Activated T-cell treated with anti-CD3 and anti-CD28 coated beads, Interleukin-2, amount 50 U/mL, for 24 hours (primary cell): ENCODE measurements at regions not wholly inside any gene's neighbourhood (a gene's known extent, or its start where the extent isn't known, plus 50 kb on each side); places are given as distances from the start of the nearest gene placed in this dataset.

ENCODE experiments used
- DNase-seq: peaks from one replicate; pipeline ENCODE4 v3.0.0-alpha.2; 2020
- H3K27ac Mint-ChIP-seq: 2 replicates; pipeline ENCODE4 v1.8.0; 2020; ENCODE audit warnings: mild to moderate bottlenecking, mixed read lengths
- H3K27me3 Mint-ChIP-seq: 2 replicates; pipeline ENCODE4 v1.8.0; 2020; ENCODE audit warnings: mixed read lengths
- H3K36me3 Mint-ChIP-seq: 2 replicates; pipeline ENCODE4 v1.8.0; 2020; ENCODE audit warnings: low read depth, mixed read lengths
- H3K4me1 Mint-ChIP-seq: 2 replicates; pipeline ENCODE4 v1.8.0; 2020; ENCODE audit warnings: low read depth, mixed read lengths
- H3K4me3 Mint-ChIP-seq: 2 replicates; pipeline ENCODE4 v1.8.0; 2020; ENCODE audit warnings: mild to moderate bottlenecking, moderate library complexity, mixed read lengths
- H3K9me3 Mint-ChIP-seq: 2 replicates; pipeline ENCODE4 v1.8.0; 2020; ENCODE audit warnings: mixed read lengths

- H3K27ac Mint-ChIP-seq = no peak overlapping the region
Measured at GRCh38 chr4:106522839-106523238, 154.3 kb upstream of the GIMD1 start.

GRCh38 chr4:106512706-106513105 is 144.1 kb upstream of the GIMD1 start:
- Mint-ChIP-seq H3K36me3 (no peaks in the 10 kb centered on the region), H3K9me3 (peaks cover 3% of the 10 kb centered on the region), H3K4me3 (no peak overlapping the region), H3K27me3 (no peaks in the 10 kb centered on the region), H3K27ac (no peak overlapping the region), H3K4me1 (no peaks in the 10 kb centered on the region)
- no peak for DNase-seq

More at GRCh38 chr4:106522839-106523238, 154.3 kb upstream of the GIMD1 start:
- Mint-ChIP-seq H3K27me3 (peaks cover 3% of the 10 kb centered on the region), H3K36me3 (no peaks in the 10 kb centered on the region), H3K9me3 (no peaks in the 10 kb centered on the region), H3K4me1 (no peaks in the 10 kb centered on the region), H3K4me3 (no peak overlapping the region)
- no peak for DNase-seq

GRCh38 chr4:106507440-106507839 is 138.9 kb upstream of the GIMD1 start:
- no peak overlapping the region for H3K27ac Mint-ChIP-seq
- peaks cover 7% of the 10 kb centered on the region for H3K27me3 Mint-ChIP-seq
- DNase-seq = no peak
- no peak overlapping the region for H3K4me3 Mint-ChIP-seq
- no peaks in the 10 kb centered on the region for H3K9me3 Mint-ChIP-seq
- H3K36me3 Mint-ChIP-seq = no peaks in the 10 kb centered on the region
- H3K4me1 Mint-ChIP-seq = no peaks in the 10 kb centered on the region

GRCh38 chr4:106503116-106504050 is 134.8 kb upstream of the GIMD1 start:
- Mint-ChIP-seq H3K36me3 (no peaks in the 10 kb centered on the region), H3K27ac (no peak overlapping the region), H3K9me3 (no peaks in the 10 kb centered on the region), H3K4me1 (peaks cover 4% of the 10 kb centered on the region), H3K27me3 (peaks cover 16% of the 10 kb centered on the region), H3K4me3 (no peak overlapping the region)
- no peak for DNase-seq

- Mint-ChIP-seq H3K27ac (no peak overlapping the region), H3K4me3 (no peak overlapping the region), H3K4me1 (peaks cover 4% of the 10 kb centered on the region), H3K27me3 (peaks cover 16% of the 10 kb centered on the region), H3K36me3 (no peaks in the 10 kb centered on the region), H3K9me3 (no peaks in the 10 kb centered on the region)
- peak; percentile 50 for DNase-seq
Measured at GRCh38 chr4:106502106-106502699, 133.6 kb upstream of the GIMD1 start.

GRCh38 chr4:106497271-106497670 is 128.7 kb upstream of the GIMD1 start:
- no peak overlapping the region for H3K27ac Mint-ChIP-seq
- no peak overlapping the region for H3K4me3 Mint-ChIP-seq
- H3K4me1 Mint-ChIP-seq = peaks cover 3% of the 10 kb centered on the region
- no peaks in the 10 kb centered on the region for H3K36me3 Mint-ChIP-seq
- peaks cover 9% of the 10 kb centered on the region for H3K27me3 Mint-ChIP-seq
- no peak for DNase-seq
- H3K9me3 Mint-ChIP-seq = no peaks in the 10 kb centered on the region

GRCh38 chr4:106496061-106496460 is 127.5 kb upstream of the GIMD1 start:
- no peaks in the 10 kb centered on the region for H3K36me3 Mint-ChIP-seq
- no peaks in the 10 kb centered on the region for H3K4me1 Mint-ChIP-seq
- no peak for DNase-seq
- H3K27ac Mint-ChIP-seq = no peak overlapping the region
- H3K4me3 Mint-ChIP-seq = no peak overlapping the region
- H3K9me3 Mint-ChIP-seq = peaks cover 3% of the 10 kb centered on the region
- H3K27me3 Mint-ChIP-seq = no peaks in the 10 kb centered on the region

- no peak overlapping the region for H3K4me3 Mint-ChIP-seq
- no peak for DNase-seq
- H3K36me3 Mint-ChIP-seq = no peaks in the 10 kb centered on the region
- peaks cover 3% of the 10 kb centered on the region for H3K9me3 Mint-ChIP-seq
- no peaks in the 10 kb centered on the region for H3K27me3 Mint-ChIP-seq
- no peak overlapping the region for H3K27ac Mint-ChIP-seq
- no peaks in the 10 kb centered on the region for H3K4me1 Mint-ChIP-seq
Measured at GRCh38 chr4:106495476-106495875, 126.9 kb upstream of the GIMD1 start.

GRCh38 chr4:106494066-106494465 is 125.5 kb upstream of the GIMD1 start:
- H3K27ac Mint-ChIP-seq = no peak overlapping the region
- peaks cover 3% of the 10 kb centered on the region for H3K9me3 Mint-ChIP-seq
- no peak for DNase-seq
- H3K4me3 Mint-ChIP-seq = no peak overlapping the region
- no peaks in the 10 kb centered on the region for H3K36me3 Mint-ChIP-seq
- H3K4me1 Mint-ChIP-seq = no peaks in the 10 kb centered on the region
- no peaks in the 10 kb centered on the region for H3K27me3 Mint-ChIP-seq

- H3K9me3 Mint-ChIP-seq = peaks cover 3% of the 10 kb centered on the region
- no peaks in the 10 kb centered on the region for H3K36me3 Mint-ChIP-seq
- no peak for DNase-seq
- no peak overlapping the region for H3K27ac Mint-ChIP-seq
- no peak overlapping the region for H3K4me3 Mint-ChIP-seq
- H3K4me1 Mint-ChIP-seq = no peaks in the 10 kb centered on the region
- peaks cover 1% of the 10 kb centered on the region for H3K27me3 Mint-ChIP-seq
Measured at GRCh38 chr4:106493086-106493485, 124.5 kb upstream of the GIMD1 start.

GRCh38 chr4:106486533-106486932 is 118.0 kb upstream of the GIMD1 start:
- H3K4me1 Mint-ChIP-seq = no peaks in the 10 kb centered on the region

GRCh38 chr4:106481801-106482200 is 113.2 kb upstream of the GIMD1 start:
- no peak for DNase-seq
- Mint-ChIP-seq H3K4me3 (no peak overlapping the region), H3K27me3 (peaks cover 7% of the 10 kb centered on the region), H3K27ac (no peak overlapping the region), H3K9me3 (no peaks in the 10 kb centered on the region), H3K36me3 (no peaks in the 10 kb centered on the region), H3K4me1 (no peaks in the 10 kb centered on the region)

More at GRCh38 chr4:106486533-106486932, 118.0 kb upstream of the GIMD1 start:
- no peak overlapping the region for H3K27ac Mint-ChIP-seq
- H3K4me3 Mint-ChIP-seq = no peak overlapping the region
- H3K27me3 Mint-ChIP-seq = peaks cover 17% of the 10 kb centered on the region
- no peaks in the 10 kb centered on the region for H3K36me3 Mint-ChIP-seq
- DNase-seq = no peak
- H3K9me3 Mint-ChIP-seq = peaks cover 4% of the 10 kb centered on the region

- no peaks in the 10 kb centered on the region for H3K27me3 Mint-ChIP-seq
- DNase-seq = no peak
- no peaks in the 10 kb centered on the region for H3K4me1 Mint-ChIP-seq
- H3K9me3 Mint-ChIP-seq = no peaks in the 10 kb centered on the region
- no peak overlapping the region for H3K4me3 Mint-ChIP-seq
- H3K36me3 Mint-ChIP-seq = no peaks in the 10 kb centered on the region
- H3K27ac Mint-ChIP-seq = no peak overlapping the region
Measured at GRCh38 chr4:106478152-106478551, 109.6 kb upstream of the GIMD1 start.

GRCh38 chr4:106476741-106477140 is 108.2 kb upstream of the GIMD1 start:
- H3K27me3 Mint-ChIP-seq = no peaks in the 10 kb centered on the region
- DNase-seq = no peak

GRCh38 chr4:106473515-106473914 is 104.9 kb upstream of the GIMD1 start:
- no peak overlapping the region for H3K4me3 Mint-ChIP-seq
- no peak for DNase-seq
- no peaks in the 10 kb centered on the region for H3K36me3 Mint-ChIP-seq
- H3K27ac Mint-ChIP-seq = no peak overlapping the region
- no peaks in the 10 kb centered on the region for H3K27me3 Mint-ChIP-seq
- H3K4me1 Mint-ChIP-seq = no peaks in the 10 kb centered on the region
- no peaks in the 10 kb centered on the region for H3K9me3 Mint-ChIP-seq

More at GRCh38 chr4:106476741-106477140, 108.2 kb upstream of the GIMD1 start:
- H3K4me1 Mint-ChIP-seq = no peaks in the 10 kb centered on the region
- H3K27ac Mint-ChIP-seq = no peak overlapping the region
- no peak overlapping the region for H3K4me3 Mint-ChIP-seq
- H3K9me3 Mint-ChIP-seq = no peaks in the 10 kb centered on the region
- H3K36me3 Mint-ChIP-seq = no peaks in the 10 kb centered on the region
